ENCODE measurements at regions not wholly inside any gene's neighbourhood (a gene's known extent, or its start where the extent isn't known, plus 50 kb on each side); places are given as distances from the start of the nearest gene placed in this dataset.
A peak's percentile ranks its signal among the peaks of the same experiment; 100 is the strongest.
"Not testable (repeated sequence)": the region's sequence is repeated elsewhere in the genome, so short reads cannot be mapped to it uniquely, and the experiment has no call there.

- DNase-seq (ENCODE audit: low read depth) = no peak
Observed at GRCh38 chr6:144647971-144648651, 363.0 kb downstream of the UTRN start.

- no peak for DNase-seq (ENCODE audit: low read depth)
Observed at GRCh38 chr6:144649085-144649484, 363.9 kb downstream of the UTRN start.

- DNase-seq (ENCODE audit: low read depth) = no peak
Observed at GRCh38 chr6:144651234-144651633, 366.1 kb downstream of the UTRN start.

- no peak for DNase-seq (ENCODE audit: low read depth)
Observed at GRCh38 chr6:144652292-144652891, 367.3 kb downstream of the UTRN start.

GRCh38 chr6:144653885-144654505 lies 368.9 kb downstream of the UTRN start:
- DNase-seq (ENCODE audit: low read depth) = no peak

- no peak for DNase-seq (ENCODE audit: low read depth)
Observed at GRCh38 chr6:144654506-144654905, 369.4 kb downstream of the UTRN start.

GRCh38 chr6:144655376-144655775 lies 370.2 kb downstream of the UTRN start:
- no peak for DNase-seq (ENCODE audit: low read depth)

- DNase-seq (ENCODE audit: low read depth) = no peak
Observed at GRCh38 chr6:144657691-144658090, 372.6 kb downstream of the UTRN start.

GRCh38 chr6:144659202-144660182 lies 374.4 kb downstream of the UTRN start:
- DNase-seq (ENCODE audit: low read depth) = no peak

GRCh38 chr6:144660561-144661115 lies 375.5 kb downstream of the UTRN start:
- no peak for DNase-seq (ENCODE audit: low read depth)

GRCh38 chr6:144661116-144661806 lies 376.1 kb downstream of the UTRN start:
- no peak for DNase-seq (ENCODE audit: low read depth)

- DNase-seq (ENCODE audit: low read depth) = peak; percentile 3
Observed at GRCh38 chr6:144662812-144663365, 377.8 kb downstream of the UTRN start.

- DNase-seq (ENCODE audit: low read depth) = no peak
Observed at GRCh38 chr6:144664281-144664680, 379.1 kb downstream of the UTRN start.

GRCh38 chr6:144664947-144665346 lies 379.8 kb downstream of the UTRN start:
- no peak for DNase-seq (ENCODE audit: low read depth)

- DNase-seq (ENCODE audit: low read depth) = no peak
Observed at GRCh38 chr6:144665932-144666450, 380.9 kb downstream of the UTRN start.

- no peak for DNase-seq (ENCODE audit: low read depth)
Observed at GRCh38 chr6:144666781-144667180, 381.6 kb downstream of the UTRN start.

GRCh38 chr6:144667532-144668503 lies 382.7 kb downstream of the UTRN start:
- no peak for DNase-seq (ENCODE audit: low read depth)

GRCh38 chr6:144670259-144670658 lies 385.1 kb downstream of the UTRN start:
- not testable (repeated sequence) for DNase-seq (ENCODE audit: low read depth)

- no peak for DNase-seq (ENCODE audit: low read depth)
Observed at GRCh38 chr6:144673807-144674206, 388.7 kb downstream of the UTRN start.

All from HT1080 (cell line).